DND-41 (cell line): ENCODE measurements at regions not wholly inside any gene's neighbourhood (a gene's known extent, or its start where the extent isn't known, plus 50 kb on each side); places are given as distances from the start of the nearest gene placed in this dataset.
A peak's percentile ranks its signal among the peaks of the same experiment; 100 is the strongest.

Experiments used
- CTCF ChIP-seq: IDR thresholded peaks from 2 replicates; pipeline ENCODE4 v1.5.1; 2012; ENCODE audit warnings: borderline replicate concordance, low read length, moderate library complexity, mild to moderate bottlenecking; ENCODE audit not compliant: poor library complexity, severe bottlenecking; ENCODE audit errors: extremely low read depth
- EZH2 ChIP-seq: IDR thresholded peaks from 3 replicates; pipeline ENCODE4 v1.6.1; 2012; ENCODE audit warnings: borderline replicate concordance, low read depth, mild to moderate bottlenecking, moderate library complexity, low read length, inconsistent platforms; ENCODE audit not compliant: severe bottlenecking

- TF ChIP-seq CTCF (peak; percentile 76), EZH2 (no peak)
Observed at GRCh38 chrX:76279007-76279406, 106.1 kb downstream of the PBDC1 start.
